GM12892 (cell line): ENCODE measurements at regions not wholly inside any gene's neighbourhood (a gene's known extent, or its start where the extent isn't known, plus 50 kb on each side); places are given as distances from the start of the nearest gene placed in this dataset.

Experiments
- POLR2A ChIP-seq: IDR thresholded peaks from 2 replicates; pipeline ENCODE4 v1.6.1; 2011; ENCODE audit warnings: low read depth, low read length, control low read depth
- POLR2AphosphoS5 ChIP-seq: IDR thresholded peaks from 2 replicates; pipeline ENCODE4 v1.6.1; 2011; ENCODE audit warnings: low read depth, low read length, control low read depth
- TAF1 ChIP-seq: IDR thresholded peaks from 2 replicates; pipeline ENCODE4 v1.6.1; 2011; ENCODE audit warnings: low read depth, mild to moderate bottlenecking, control low read depth, low read length, borderline replicate concordance

- TF ChIP-seq POLR2A (no peak), POLR2AphosphoS5 (no peak), TAF1 (no peak)
Measured at GRCh38 chr4:38209654-38210053, 249.5 kb downstream of the PTTG2 start.
